ENCODE measurements at regions not wholly inside any gene's neighbourhood (a gene's known extent, or its start where the extent isn't known, plus 50 kb on each side); places are given as distances from the start of the nearest gene placed in this dataset.

DNA sequence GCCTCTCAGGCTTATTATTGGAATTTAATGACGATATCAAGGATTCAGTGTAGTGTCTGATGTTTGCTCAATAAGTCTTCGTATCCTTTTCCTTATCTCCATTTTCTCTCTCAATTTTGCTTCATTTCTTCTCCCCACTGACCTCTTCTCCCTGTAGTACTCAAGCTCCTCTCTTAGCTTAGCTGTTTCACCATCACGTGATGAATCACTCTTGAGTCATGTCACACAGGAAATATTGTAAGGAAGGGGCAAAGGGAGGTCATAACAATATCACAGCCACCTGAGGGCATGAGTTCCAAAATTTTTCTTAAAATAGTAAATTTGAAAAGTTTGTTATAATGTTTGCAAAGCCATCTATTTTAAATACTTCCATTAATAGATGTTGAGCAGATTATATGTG is 392.2 kb upstream of the MARCKS start:
- TF ChIP-seq CTCF (IDR thresholded peaks at IDR 0.05; ENCODE audit: low read depth, low read length) (no peak), MAX (IDR thresholded peaks at IDR 0.05; ENCODE audit: low read depth, low read length) (peak; percentile 67)

Data from NB4 (cell line).